ENCODE measurements at regions not wholly inside any gene's neighbourhood (a gene's known extent, or its start where the extent isn't known, plus 50 kb on each side); places are given as distances from the start of the nearest gene placed in this dataset.

- TF ChIP-seq, protein P1, sequence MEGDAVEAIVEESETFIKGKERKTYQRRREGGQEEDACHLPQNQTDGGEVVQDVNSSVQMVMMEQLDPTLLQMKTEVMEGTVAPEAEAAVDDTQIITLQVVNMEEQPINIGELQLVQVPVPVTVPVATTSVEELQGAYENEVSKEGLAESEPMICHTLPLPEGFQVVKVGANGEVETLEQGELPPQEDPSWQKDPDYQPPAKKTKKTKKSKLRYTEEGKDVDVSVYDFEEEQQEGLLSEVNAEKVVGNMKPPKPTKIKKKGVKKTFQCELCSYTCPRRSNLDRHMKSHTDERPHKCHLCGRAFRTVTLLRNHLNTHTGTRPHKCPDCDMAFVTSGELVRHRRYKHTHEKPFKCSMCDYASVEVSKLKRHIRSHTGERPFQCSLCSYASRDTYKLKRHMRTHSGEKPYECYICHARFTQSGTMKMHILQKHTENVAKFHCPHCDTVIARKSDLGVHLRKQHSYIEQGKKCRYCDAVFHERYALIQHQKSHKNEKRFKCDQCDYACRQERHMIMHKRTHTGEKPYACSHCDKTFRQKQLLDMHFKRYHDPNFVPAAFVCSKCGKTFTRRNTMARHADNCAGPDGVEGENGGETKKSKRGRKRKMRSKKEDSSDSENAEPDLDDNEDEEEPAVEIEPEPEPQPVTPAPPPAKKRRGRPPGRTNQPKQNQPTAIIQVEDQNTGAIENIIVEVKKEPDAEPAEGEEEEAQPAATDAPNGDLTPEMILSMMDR (conservative IDR thresholded peaks at IDR 0.05; ENCODE audit: control insufficient read depth, insufficient read depth, low read depth, low read length) = no peak
- no peak overlapping the region for H3K4me3 ChIP-seq (ENCODE audit: control insufficient read depth, low read depth, low read length)
- no peak for DNase-seq (ENCODE audit: low read depth)
Observed at GRCh38 chr3:110474397-110474796, 597.2 kb upstream of the NECTIN3 start.

DNA sequence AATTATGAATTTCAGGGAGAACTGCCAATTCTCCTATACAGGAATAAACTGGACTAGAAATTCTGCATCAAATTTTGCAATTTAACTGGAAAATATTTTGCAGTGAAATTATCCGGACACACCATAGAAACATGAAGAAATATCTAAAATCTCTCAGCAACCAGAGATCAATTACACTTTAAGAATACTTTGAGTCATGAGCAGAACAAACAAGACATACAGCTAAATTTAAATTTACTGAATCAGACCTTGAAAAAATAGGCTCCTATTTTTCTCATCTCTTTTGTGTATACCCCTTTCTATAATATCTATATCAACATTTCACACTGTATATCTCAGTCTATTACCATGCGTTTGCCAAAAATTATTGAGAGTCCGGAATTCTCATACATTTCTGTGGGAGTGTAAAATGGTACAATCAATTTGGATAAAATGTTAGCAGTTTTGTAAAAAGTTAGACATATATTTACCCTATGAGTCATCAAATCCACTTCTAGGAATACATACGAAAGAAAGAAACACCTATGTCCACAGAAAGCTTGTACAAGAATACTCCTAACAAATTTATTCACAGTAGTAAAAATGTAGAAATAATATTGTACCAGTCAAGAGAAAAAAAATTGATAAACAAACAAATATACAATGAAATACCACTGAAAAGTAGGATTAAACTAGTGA, 593.1 kb upstream of the NECTIN3 start:
- no peak for DNase-seq (ENCODE audit: low read depth)
- H3K4me3 ChIP-seq (ENCODE audit: control insufficient read depth, low read depth, low read length) = no peak overlapping the region
- TF ChIP-seq, protein P1 (conservative IDR thresholded peaks at IDR 0.05; ENCODE audit: control insufficient read depth, insufficient read depth, low read depth, low read length) = no peak

DNA sequence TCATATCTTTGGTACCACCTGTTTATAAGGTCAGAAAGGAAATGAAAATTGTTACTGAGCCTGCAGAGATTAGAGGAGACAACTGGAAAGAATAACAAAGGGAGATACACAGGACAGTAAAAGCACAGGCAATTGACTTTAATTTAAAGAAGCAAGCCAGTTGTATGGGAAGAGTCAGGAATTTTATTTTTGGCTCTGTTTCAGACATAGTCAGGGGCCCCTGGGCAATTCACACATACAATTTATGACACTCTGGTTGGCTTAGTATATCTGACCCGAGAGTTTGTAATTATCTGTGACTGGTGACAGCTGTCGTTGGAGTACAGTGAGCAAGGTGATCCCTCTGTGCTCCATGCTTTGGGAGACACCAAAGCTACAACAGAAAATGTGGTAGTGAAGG, 591.9 kb upstream of the NECTIN3 start:
- no peak for DNase-seq (ENCODE audit: low read depth)
- H3K4me3 ChIP-seq (ENCODE audit: control insufficient read depth, low read depth, low read length) = no peak overlapping the region
- TF ChIP-seq, protein P1 (conservative IDR thresholded peaks at IDR 0.05; ENCODE audit: control insufficient read depth, insufficient read depth, low read depth, low read length) = no peak

GRCh38 chr3:110485389-110485788, 586.2 kb upstream of the NECTIN3 start:
- TF ChIP-seq, protein P1 (conservative IDR thresholded peaks at IDR 0.05; ENCODE audit: control insufficient read depth, insufficient read depth, low read depth, low read length) = no peak
- H3K4me3 ChIP-seq (ENCODE audit: control insufficient read depth, low read depth, low read length) = no peak overlapping the region
- DNase-seq (ENCODE audit: low read depth) = no peak

DNA sequence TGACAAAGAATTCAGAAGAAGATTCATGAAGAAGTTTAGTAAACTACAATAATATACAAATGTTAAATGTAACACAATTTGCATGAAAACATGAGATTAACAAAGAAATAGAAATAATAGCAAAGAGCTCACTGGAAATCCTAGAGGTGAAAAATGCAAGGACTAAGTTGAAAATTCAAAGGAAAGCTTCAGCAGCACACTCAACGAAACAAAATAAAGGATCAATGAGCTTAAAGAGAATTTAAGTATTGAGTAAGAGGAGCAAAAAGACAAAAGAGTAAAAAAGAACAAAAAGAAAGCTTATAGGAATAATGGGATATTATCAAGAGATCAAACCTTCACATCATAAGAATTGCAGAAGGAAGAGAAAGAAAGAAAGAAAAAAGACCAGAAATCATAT, 583.8 kb upstream of the NECTIN3 start:
- H3K4me3 ChIP-seq (ENCODE audit: control insufficient read depth, low read depth, low read length) = no peak overlapping the region
- TF ChIP-seq, protein P1 (conservative IDR thresholded peaks at IDR 0.05; ENCODE audit: control insufficient read depth, insufficient read depth, low read depth, low read length) = no peak

GRCh38 chr3:110491413-110491812, 580.2 kb upstream of the NECTIN3 start:
- TF ChIP-seq, protein P1 (conservative IDR thresholded peaks at IDR 0.05; ENCODE audit: control insufficient read depth, insufficient read depth, low read depth, low read length) = no peak
- H3K4me3 ChIP-seq (ENCODE audit: control insufficient read depth, low read depth, low read length) = no peak overlapping the region
- DNase-seq (ENCODE audit: low read depth) = no peak

More for the DNA sequence above, 583.8 kb upstream of the NECTIN3 start:
- DNase-seq (ENCODE audit: low read depth) = no peak
